Ovary (tissue), 3 donors: ENCODE measurements at regions not wholly inside any gene's neighbourhood (a gene's known extent, or its start where the extent isn't known, plus 50 kb on each side); places are given as distances from the start of the nearest gene placed in this dataset.

Source experiments
- EP300 ChIP-seq: sonication (generic); formaldehyde crosslinking; IDR thresholded peaks from one replicate; pipeline ENCODE4 v1.6.1; 2017; ENCODE audit warnings: antibody characterized with exemption
- POLR2A ChIP-seq: fragments of 450-650 bp; IDR thresholded peaks from one replicate; pipeline ENCODE4 v1.6.1; 2017; ENCODE audit warnings: antibody characterized with exemption, mild to moderate bottlenecking, moderate library complexity
- TF ChIP-seq, protein P1 (sequence below), 3 donors: fragments of 450-650 bp in 2 of 3; fragments of 200-600 bp in 1 of 3; IDR thresholded peaks; one replicate each; pipeline versions ENCODE4 v1.5.1 to v1.8.0; 2016 to 2022; ENCODE audit warnings: antibody characterized with exemption in 3 of 3, mild to moderate bottlenecking in 1 of 3
- donor health status: DM: no; HTN: no; CAD: no.

DNA sequence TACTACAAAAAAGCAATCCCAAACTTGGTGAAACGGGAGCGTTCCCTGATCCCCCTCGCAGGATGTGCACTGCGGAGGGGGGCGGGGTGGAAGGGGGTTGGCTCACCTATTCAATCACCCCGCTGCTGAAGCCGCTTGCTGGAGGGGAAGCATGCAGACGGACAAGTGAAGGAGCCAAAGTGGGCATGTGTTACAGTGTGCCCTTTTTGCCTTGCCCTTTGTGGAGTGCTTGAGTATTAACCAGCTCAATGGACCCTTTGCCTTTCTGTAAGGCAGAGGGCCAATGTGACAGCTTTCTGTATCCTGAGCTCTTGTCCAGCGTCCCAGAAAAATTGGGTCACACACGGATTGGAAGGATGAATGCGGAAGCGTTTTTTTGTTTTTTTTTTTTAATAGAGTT lies 348.9 kb upstream of the NPSR1 start:
- TF ChIP-seq, protein P1, sequence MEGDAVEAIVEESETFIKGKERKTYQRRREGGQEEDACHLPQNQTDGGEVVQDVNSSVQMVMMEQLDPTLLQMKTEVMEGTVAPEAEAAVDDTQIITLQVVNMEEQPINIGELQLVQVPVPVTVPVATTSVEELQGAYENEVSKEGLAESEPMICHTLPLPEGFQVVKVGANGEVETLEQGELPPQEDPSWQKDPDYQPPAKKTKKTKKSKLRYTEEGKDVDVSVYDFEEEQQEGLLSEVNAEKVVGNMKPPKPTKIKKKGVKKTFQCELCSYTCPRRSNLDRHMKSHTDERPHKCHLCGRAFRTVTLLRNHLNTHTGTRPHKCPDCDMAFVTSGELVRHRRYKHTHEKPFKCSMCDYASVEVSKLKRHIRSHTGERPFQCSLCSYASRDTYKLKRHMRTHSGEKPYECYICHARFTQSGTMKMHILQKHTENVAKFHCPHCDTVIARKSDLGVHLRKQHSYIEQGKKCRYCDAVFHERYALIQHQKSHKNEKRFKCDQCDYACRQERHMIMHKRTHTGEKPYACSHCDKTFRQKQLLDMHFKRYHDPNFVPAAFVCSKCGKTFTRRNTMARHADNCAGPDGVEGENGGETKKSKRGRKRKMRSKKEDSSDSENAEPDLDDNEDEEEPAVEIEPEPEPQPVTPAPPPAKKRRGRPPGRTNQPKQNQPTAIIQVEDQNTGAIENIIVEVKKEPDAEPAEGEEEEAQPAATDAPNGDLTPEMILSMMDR (IDR thresholded peaks at IDR 0.05): no peak
- TF ChIP-seq EP300 (no peak), POLR2A (no peak)
